AG09309 (cell line): ENCODE measurements at regions not wholly inside any gene's neighbourhood (a gene's known extent, or its start where the extent isn't known, plus 50 kb on each side); places are given as distances from the start of the nearest gene placed in this dataset.

Experiments used
- DNase-seq: peaks from one replicate; pipeline ENCODE4 v3.0.0-alpha.2; 2010; ENCODE audit warnings: low read depth
- H3K4me3 ChIP-seq: 2 replicates; pipeline ENCODE4 v1.5.1; 2011; ENCODE audit warnings: mild to moderate bottlenecking, low read depth, low read length, moderate library complexity; ENCODE audit not compliant: control insufficient read depth
- TF ChIP-seq, protein P1 (sequence below): IDR thresholded peaks from 2 replicates; pipeline ENCODE4 v1.5.1; 2011; ENCODE audit warnings: mild to moderate bottlenecking, low read depth, low read length, inconsistent platforms; ENCODE audit not compliant: insufficient read depth, control insufficient read depth; ENCODE audit errors: missing control alignments

DNA sequence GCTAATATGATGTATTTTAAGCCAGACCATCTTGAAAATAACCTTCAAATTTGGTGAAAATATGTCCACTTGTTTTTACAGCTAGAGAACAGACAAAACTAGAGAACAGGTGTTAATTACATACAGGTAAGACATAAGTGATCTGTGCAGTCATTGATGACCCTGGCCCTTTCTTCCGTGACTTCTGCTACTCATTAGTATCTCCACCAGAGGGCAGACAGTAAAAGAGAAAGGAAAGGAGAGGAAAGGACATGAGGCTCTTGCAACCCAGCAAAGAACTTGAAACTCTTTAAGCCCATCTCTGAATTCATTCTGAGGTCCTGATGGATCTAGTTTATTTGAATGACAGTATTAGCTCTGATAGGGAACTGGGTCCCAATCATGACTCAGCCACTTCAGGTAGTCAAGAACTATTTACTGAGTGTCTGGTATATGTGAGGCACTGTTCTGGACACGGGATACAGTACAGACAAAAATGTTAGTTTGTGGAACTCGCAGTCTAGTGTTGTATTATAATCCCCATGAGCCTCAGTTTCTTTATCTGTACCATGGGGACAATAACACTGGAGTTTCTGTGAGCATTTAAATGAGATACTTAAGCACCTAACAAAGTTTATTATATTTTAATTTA, 121.0 kb upstream of the TEX13D start:
- TF ChIP-seq, protein P1, sequence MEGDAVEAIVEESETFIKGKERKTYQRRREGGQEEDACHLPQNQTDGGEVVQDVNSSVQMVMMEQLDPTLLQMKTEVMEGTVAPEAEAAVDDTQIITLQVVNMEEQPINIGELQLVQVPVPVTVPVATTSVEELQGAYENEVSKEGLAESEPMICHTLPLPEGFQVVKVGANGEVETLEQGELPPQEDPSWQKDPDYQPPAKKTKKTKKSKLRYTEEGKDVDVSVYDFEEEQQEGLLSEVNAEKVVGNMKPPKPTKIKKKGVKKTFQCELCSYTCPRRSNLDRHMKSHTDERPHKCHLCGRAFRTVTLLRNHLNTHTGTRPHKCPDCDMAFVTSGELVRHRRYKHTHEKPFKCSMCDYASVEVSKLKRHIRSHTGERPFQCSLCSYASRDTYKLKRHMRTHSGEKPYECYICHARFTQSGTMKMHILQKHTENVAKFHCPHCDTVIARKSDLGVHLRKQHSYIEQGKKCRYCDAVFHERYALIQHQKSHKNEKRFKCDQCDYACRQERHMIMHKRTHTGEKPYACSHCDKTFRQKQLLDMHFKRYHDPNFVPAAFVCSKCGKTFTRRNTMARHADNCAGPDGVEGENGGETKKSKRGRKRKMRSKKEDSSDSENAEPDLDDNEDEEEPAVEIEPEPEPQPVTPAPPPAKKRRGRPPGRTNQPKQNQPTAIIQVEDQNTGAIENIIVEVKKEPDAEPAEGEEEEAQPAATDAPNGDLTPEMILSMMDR: peak; percentile 58
- no peak for DNase-seq

DNA sequence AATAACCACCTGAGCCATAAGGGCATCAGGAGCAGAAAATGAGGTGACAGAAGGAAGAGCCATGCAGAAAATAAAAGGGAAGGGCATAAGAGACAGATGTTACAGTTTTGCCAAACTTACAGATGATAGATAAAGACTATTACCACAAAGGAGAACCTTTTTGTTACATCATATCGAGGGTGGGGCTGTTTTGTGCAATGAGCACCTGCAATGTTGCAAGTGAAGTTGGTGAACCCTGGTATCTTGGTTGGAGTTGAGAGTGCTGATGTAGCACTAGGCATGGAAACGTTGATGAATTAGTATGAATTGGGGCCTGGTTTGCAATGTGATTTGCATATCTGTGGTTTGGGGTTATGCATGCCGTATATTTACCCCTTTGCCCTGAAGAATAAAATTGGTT, 119.8 kb upstream of the TEX13D start:
- no peak for DNase-seq
- TF ChIP-seq, protein P1: no peak
- no peak overlapping the region for H3K4me3 ChIP-seq

More for the DNA sequence above, 121.0 kb upstream of the TEX13D start:
- no peak overlapping the region for H3K4me3 ChIP-seq

DNA sequence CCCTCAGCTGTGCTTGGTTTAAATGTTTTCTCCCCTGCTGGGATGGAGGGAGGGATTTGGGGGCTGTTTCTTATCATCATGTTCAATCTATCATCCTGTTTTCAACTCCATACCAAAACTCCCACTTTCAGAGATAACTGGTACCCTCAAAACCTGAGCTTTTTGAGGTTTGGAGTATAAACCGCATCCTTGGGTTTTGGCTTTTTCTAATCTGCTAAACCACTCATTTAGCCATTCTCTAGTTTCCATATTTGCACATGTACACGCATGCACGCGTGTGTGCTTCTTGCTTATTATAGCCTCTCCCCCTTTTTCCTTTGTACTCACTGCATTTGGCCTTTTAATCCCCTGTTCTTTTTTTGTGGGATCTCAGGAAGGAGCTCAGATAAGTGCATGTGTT, 116.7 kb upstream of the TEX13D start:
- DNase-seq: no peak
- no peak overlapping the region for H3K4me3 ChIP-seq
- TF ChIP-seq, protein P1: no peak

DNA sequence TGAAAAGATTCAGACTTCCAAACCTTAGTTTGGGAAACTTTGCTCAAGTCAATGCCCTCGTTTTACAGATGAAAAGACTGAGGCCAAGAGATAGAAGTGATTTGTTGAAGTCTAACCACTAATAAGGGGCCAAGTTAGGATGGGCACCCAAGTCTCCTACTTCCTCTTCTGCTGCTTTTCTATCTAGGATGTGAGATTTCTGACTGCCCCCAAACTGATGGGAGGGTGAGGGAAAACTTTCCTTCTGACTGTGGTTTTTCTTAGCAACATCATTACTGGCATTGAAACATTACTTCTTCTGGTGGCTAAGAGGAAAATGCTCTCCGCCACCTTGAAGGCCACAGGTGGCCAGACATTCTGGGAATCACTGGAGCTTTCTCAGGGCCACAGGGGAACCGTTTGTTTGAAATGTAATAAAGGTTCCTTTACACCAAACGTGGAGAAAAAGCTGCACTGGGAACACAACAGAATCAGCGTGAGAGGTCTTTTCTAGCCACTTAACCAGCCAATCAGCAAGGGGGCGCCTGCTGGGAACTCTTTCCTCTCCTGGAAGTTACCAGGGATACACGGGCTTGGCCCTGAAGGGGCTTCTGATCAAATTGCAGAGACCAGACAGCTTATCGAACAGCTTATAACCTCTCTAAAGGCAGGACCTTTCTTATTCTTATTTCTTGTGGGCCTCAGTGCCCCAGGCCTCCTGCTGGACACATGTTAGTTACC, 115.9 kb upstream of the TEX13D start:
- TF ChIP-seq, protein P1: no peak
- no peak for DNase-seq
- H3K4me3 ChIP-seq: no peak overlapping the region

DNA sequence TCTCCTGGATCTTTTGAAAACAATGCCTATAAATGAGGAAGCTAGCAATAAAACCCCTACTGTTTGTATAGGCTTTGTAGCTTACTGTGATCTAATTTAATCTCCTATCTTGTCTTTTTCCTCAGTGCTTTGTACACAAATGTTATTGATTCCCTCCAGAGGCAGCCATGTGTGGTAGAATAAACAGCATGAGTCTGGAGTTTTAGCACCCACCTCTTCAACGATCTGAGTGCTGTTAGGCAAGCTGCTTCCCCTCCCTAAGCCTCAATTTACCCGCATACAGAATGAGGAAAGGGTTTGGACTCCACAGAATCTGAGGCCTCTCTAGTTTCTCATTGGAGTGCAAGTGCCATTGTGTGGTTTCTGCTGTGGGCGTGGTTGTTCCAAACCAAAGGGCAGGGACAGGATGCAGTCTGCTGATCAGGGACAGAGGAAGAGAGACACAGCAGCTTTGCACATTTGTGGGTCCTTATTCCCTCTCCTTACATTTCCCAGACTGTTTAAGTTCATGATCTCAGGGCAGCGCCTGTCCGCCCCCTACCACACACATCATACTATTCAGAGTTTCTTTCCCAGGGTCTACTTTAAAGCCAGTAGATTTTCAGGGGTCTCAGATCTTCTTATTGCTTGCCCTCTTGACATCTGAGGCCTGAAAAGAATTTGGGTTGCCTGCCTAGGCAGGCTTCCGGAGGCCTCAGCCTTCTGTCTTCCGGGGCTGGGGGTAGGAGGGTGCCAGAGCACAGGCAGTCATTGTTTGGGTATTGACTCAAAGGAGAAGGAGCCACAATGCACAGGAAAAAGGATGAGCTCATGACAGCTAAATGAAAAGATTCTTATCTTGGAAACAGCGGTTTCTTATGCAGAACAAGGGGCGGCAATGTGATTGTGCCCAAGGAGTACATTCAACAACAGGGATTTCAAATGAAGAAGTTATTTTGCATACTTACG, 114.9 kb upstream of the TEX13D start:
- no peak overlapping the region for H3K4me3 ChIP-seq
- no peak for DNase-seq
- TF ChIP-seq, protein P1: no peak

DNA sequence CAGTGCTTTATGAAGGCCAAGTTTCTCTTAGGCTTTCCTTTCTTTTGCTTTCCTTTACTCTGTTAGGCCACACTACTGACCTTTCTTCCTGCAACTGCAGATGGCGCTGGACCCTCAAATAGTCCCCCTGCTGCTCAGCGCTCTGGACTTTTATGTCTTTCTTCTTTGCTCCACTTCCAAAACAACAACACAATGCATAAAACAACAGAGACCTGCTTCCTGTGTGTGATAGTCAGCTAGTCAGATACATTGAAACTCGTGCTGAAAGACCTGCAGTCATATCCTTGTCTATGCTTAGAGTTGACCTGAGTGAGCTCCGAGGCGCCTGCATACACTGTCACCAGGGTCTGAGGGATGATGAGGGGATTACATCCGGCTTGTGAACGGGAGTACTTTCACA, 108.9 kb upstream of the TEX13D start:
- TF ChIP-seq, protein P1: no peak
- H3K4me3 ChIP-seq: no peak overlapping the region
- DNase-seq: no peak
